Parathyroid adenoma (tissue), 2 donors: ENCODE measurements at regions not wholly inside any gene's neighbourhood (a gene's known extent, or its start where the extent isn't known, plus 50 kb on each side); places are given as distances from the start of the nearest gene placed in this dataset.

Source experiments
- H2AFZ ChIP-seq: fragments of 300-600 bp; sonication (generic); one replicate; pipeline ENCODE4 v1.7.0; 2017; ENCODE audit warnings: antibody characterized with exemption, mild to moderate bottlenecking
- H3K27ac ChIP-seq: fragments of 300-600 bp; sonication (generic); one replicate; pipeline ENCODE4 v1.7.0; 2017
- H3K27me3 ChIP-seq: fragments of 300-600 bp; sonication (generic); one replicate; pipeline ENCODE4 v1.7.0; 2017; ENCODE audit warnings: low read length; ENCODE audit not compliant: control insufficient read depth, insufficient read depth
- H3K36me3 ChIP-seq: fragments of 300-600 bp; sonication (generic); one replicate; pipeline ENCODE4 v1.7.0; 2017; ENCODE audit warnings: low read length; ENCODE audit not compliant: control insufficient read depth, insufficient read depth
- H3K4me1 ChIP-seq: fragments of 300-600 bp; sonication (generic); one replicate; pipeline ENCODE4 v1.7.0; 2017; ENCODE audit warnings: control low read depth
- H3K4me2 ChIP-seq: fragments of 300-600 bp; sonication (generic); one replicate; pipeline ENCODE4 v1.7.0; 2017; ENCODE audit warnings: low read length
- H3K4me3 ChIP-seq: fragments of 300-600 bp; sonication (generic); one replicate; pipeline ENCODE4 v1.7.0; 2017; ENCODE audit warnings: low read depth, low read length
- H3K79me2 ChIP-seq: fragments of 300-600 bp; sonication (generic); one replicate; pipeline ENCODE4 v1.7.0; 2017; ENCODE audit warnings: control low read depth
- H3K9ac ChIP-seq: fragments of 300-600 bp; sonication (generic); one replicate; pipeline ENCODE4 v1.7.0; 2017; ENCODE audit warnings: mild to moderate bottlenecking
- H3K9me3 ChIP-seq: fragments of 300-600 bp; sonication (generic); one replicate; pipeline ENCODE4 v1.7.0; 2017; ENCODE audit warnings: low read length; ENCODE audit not compliant: control insufficient read depth
- TF ChIP-seq, protein P1 (sequence below): fragments of 300-600 bp; sonication (generic); IDR thresholded peaks from one replicate; pipeline ENCODE4 v1.7.0; 2017; ENCODE audit warnings: antibody characterized with exemption, mild to moderate bottlenecking
- donor health status: primary hyperparathyroidism.

DNA sequence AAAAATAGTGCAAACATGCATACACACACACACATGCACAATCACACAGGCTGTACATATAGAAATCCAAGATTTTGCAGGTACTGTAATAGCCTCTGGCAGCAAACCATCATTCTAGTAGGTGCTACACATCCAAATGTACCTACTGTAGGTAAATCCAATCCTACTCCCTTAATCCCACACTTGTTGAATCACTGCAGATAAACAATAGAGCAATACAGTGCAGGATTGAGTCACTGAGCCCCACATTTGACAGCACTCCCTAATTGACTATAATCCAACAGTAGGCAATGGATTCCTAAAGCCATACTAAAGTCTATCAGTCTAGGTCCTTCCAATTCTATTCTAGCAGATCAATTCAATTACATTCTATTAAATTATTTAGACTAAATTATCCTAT is 1640.5 kb upstream of the CDH9 start:
- Histone ChIP-seq H3K4me3 (no peak overlapping the region), H3K79me2 (no peaks in the 10 kb centered on the region), H3K27ac (no peak overlapping the region), H3K4me2 (no peak overlapping the region), H3K9me3 (no peaks in the 10 kb centered on the region), H3K4me1 (no peaks in the 10 kb centered on the region), H2AFZ (no peak overlapping the region), H3K9ac (no peak overlapping the region), H3K27me3 (no peaks in the 10 kb centered on the region), H3K36me3 (no peaks in the 10 kb centered on the region)
- TF ChIP-seq, protein P1, sequence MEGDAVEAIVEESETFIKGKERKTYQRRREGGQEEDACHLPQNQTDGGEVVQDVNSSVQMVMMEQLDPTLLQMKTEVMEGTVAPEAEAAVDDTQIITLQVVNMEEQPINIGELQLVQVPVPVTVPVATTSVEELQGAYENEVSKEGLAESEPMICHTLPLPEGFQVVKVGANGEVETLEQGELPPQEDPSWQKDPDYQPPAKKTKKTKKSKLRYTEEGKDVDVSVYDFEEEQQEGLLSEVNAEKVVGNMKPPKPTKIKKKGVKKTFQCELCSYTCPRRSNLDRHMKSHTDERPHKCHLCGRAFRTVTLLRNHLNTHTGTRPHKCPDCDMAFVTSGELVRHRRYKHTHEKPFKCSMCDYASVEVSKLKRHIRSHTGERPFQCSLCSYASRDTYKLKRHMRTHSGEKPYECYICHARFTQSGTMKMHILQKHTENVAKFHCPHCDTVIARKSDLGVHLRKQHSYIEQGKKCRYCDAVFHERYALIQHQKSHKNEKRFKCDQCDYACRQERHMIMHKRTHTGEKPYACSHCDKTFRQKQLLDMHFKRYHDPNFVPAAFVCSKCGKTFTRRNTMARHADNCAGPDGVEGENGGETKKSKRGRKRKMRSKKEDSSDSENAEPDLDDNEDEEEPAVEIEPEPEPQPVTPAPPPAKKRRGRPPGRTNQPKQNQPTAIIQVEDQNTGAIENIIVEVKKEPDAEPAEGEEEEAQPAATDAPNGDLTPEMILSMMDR = no peak

DNA sequence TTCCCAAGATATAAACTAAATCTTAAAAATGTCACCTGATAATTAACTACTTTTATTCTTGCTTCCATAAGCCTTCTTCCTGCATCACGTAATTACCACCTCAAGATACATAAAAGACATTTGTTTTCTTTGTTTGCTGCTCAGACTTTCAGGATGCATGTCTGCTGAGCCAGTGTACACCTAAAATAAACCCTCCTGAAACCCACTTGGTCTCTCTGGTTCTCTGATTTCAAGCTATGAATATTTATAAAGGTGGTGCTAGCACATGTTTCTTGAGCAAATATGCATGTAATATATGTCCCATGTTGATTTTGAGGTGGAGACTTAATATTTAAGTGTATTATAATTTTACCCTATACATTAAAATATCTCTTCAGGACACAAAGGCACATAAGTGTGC is 1627.7 kb upstream of the CDH9 start:
- H3K4me3 ChIP-seq = no peak overlapping the region
- no peak overlapping the region for H3K27ac ChIP-seq
- H3K4me2 ChIP-seq = no peak overlapping the region
- no peak overlapping the region for H2AFZ ChIP-seq
- no peaks in the 10 kb centered on the region for H3K27me3 ChIP-seq
- no peaks in the 10 kb centered on the region for H3K36me3 ChIP-seq
- H3K4me1 ChIP-seq = no peaks in the 10 kb centered on the region
- TF ChIP-seq, protein P1 = no peak
- H3K79me2 ChIP-seq = no peaks in the 10 kb centered on the region
- no peaks in the 10 kb centered on the region for H3K9me3 ChIP-seq
- H3K9ac ChIP-seq = no peak overlapping the region

DNA sequence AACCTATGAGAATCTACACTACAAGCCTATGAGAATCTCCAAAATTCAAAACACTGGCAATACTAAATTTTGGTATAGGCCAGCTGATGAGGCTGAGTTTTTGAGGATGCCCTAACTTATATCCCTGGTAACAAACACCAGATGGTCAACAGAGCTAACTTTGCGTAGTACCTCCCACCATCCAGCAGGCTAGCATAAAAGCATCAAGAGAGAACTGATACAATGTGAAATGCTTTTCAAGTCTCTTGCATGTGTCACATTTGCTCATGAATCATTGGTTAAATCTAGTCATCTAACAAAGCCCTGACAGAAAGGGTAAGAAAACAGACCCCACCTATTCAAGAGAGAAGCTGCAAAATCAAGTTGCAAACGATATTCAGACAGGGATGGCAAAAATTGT is 1609.7 kb upstream of the CDH9 start:
- Histone ChIP-seq H3K36me3 (no peaks in the 10 kb centered on the region), H2AFZ (no peak overlapping the region), H3K4me1 (no peaks in the 10 kb centered on the region), H3K79me2 (no peaks in the 10 kb centered on the region), H3K4me2 (no peak overlapping the region), H3K4me3 (no peak overlapping the region), H3K27ac (no peak overlapping the region), H3K9me3 (no peaks in the 10 kb centered on the region), H3K9ac (no peak overlapping the region), H3K27me3 (no peaks in the 10 kb centered on the region)
- TF ChIP-seq, protein P1 = no peak

DNA sequence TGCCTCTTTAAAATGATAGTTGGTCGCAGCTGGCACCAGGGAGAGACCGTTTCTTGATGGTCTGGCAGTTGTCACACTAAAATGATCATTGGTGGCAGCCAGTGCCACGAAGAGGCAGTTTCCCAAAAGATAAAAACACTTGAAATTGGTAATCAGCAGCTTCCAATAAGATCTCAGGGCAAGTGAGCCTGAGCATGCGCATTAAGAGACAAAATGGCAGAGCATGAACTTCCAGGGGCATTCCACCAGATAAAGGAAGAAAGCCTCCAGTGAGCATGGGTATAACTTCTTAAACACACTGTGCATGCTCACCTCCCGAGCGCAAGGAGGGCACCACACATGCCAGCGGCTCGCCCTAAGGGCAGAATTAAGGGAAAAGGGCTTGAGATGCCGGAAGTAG is 1594.2 kb upstream of the CDH9 start:
- Histone ChIP-seq H3K27ac (no peak overlapping the region), H3K9ac (no peak overlapping the region), H3K9me3 (no peaks in the 10 kb centered on the region), H3K27me3 (no peaks in the 10 kb centered on the region), H2AFZ (no peak overlapping the region), H3K79me2 (no peaks in the 10 kb centered on the region), H3K4me1 (no peaks in the 10 kb centered on the region), H3K4me2 (no peak overlapping the region), H3K4me3 (no peak overlapping the region), H3K36me3 (no peaks in the 10 kb centered on the region)
- TF ChIP-seq, protein P1 = no peak

DNA sequence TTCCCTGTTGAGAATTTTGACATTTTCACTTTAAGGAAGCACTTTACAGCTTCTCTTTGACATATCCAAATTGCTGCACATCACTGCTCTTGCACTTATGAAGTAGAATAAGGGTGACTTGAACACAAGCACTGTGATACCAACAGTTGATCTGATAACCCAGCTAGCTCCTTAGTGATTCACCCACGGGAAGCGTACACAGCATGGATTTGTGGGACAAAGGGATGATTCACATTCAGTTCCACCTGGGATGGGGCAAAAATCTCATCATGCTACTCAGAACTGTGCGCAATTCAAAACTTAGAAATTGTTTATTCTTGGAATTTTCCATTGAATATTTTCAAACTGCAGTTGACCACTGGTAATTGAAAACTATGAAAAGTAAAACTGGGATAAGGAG is 1565.5 kb upstream of the CDH9 start:
- H3K4me1 ChIP-seq = no peaks in the 10 kb centered on the region
- TF ChIP-seq, protein P1 = no peak
- no peak overlapping the region for H2AFZ ChIP-seq
- H3K4me2 ChIP-seq = no peak overlapping the region
- H3K9me3 ChIP-seq = no peaks in the 10 kb centered on the region
- no peak overlapping the region for H3K27ac ChIP-seq
- peaks cover 3% of the 10 kb centered on the region for H3K36me3 ChIP-seq
- no peaks in the 10 kb centered on the region for H3K79me2 ChIP-seq
- H3K4me3 ChIP-seq = no peak overlapping the region
- H3K9ac ChIP-seq = no peak overlapping the region
- no peaks in the 10 kb centered on the region for H3K27me3 ChIP-seq
